ENCODE measurements at regions not wholly inside any gene's neighbourhood (a gene's known extent, or its start where the extent isn't known, plus 50 kb on each side); places are given as distances from the start of the nearest gene placed in this dataset.
"Not testable (repeated sequence)": the region's sequence is repeated elsewhere in the genome, so short reads cannot be mapped to it uniquely, and the experiment has no call there.

DNA sequence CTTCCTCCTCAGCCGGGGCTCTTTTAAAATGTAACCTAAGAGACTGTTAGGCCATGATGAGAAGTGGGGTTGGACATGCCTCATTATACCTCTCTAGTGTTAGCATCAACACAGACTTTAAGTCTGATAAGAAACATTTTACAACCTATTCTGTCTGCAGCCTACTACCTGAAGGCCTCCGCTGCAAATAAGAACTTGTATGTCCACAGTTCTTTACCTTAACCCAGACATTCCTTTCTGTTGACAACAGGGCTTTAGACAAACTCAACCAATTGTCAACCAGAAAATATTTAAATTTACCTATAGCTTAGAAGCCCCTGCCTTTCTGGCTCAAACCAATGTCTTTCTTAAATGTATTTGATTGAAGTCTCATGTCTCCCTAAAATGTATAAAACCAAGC lies 1418.6 kb downstream of the STIM2 start:
- Histone ChIP-seq H3K27me3 (ENCODE audit: control insufficient read depth in 1 of 2, insufficient read depth in 2 of 2, low read length in 2 of 2) (no peaks in the 10 kb centered on the region), H3K4me3 (ENCODE audit: low read length in 2 of 2) (no peak overlapping the region), H3K27ac (ENCODE audit: low read length) (no peak overlapping the region)

DNA sequence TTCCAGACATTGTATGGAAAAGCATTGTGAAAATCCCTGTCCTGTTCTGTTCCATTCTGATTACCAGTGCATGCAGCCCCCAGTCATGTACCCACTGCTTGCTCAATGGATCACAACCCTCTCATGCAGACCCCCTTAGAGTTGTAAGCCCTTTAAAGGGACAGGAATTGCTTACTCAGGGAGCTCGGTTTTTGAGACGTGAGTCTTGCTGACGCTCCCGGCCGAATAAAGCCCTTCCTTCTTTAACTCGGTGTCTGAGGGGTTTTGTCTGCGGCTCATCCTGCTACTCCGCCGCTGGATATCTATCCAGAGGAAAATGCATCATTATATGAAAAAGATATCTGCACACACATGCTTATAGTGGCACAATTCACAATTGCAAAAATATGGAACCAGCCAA lies 1425.6 kb downstream of the STIM2 start:
- not testable (repeated sequence) for H3K27me3 ChIP-seq (ENCODE audit: control insufficient read depth in 1 of 2, insufficient read depth in 2 of 2, low read length in 2 of 2); H3K4me3 ChIP-seq (ENCODE audit: low read length in 2 of 2); H3K4me1 ChIP-seq (ENCODE audit: control insufficient read depth, insufficient read depth, low read length); H3K9me3 ChIP-seq (ENCODE audit: control insufficient read depth in 2 of 2, low read length in 2 of 2); H3K36me3 ChIP-seq (ENCODE audit: control insufficient read depth in 2 of 2, insufficient read depth in 2 of 2, low read length in 2 of 2); H3K9ac ChIP-seq (ENCODE audit: low read length in 2 of 2); H3K27ac ChIP-seq (ENCODE audit: low read length)

More for the DNA sequence above, 1418.6 kb downstream of the STIM2 start:
- Histone ChIP-seq H3K9ac (ENCODE audit: low read length in 2 of 2) (no peak overlapping the region), H3K4me1 (ENCODE audit: control insufficient read depth, insufficient read depth, low read length) (no peaks in the 10 kb centered on the region), H3K36me3 (ENCODE audit: control insufficient read depth in 2 of 2, insufficient read depth in 2 of 2, low read length in 2 of 2) (no peaks in the 10 kb centered on the region), H3K9me3 (ENCODE audit: control insufficient read depth in 2 of 2, low read length in 2 of 2) (no peaks in the 10 kb centered on the region)

DNA sequence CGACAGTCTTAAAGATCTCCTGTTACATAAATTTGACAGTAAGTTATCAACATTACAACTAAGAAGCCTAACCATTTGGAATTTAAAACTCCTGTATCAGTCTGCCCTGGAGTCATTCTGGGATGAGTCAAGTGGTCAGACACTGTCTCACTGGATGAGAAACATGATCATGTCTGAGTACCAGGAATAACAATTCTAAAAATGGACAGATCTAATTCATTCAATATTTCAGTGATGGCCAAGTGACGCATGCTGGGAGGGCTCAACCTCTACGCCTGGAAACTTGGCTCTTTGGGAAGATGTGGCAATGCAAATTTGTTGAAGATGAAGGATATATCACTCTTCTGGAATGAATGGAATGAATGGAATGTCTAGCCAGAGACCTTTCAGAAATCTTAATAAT lies 1427.2 kb downstream of the STIM2 start:
- Histone ChIP-seq H3K9me3 (ENCODE audit: control insufficient read depth in 2 of 2, low read length in 2 of 2) (no peaks in the 10 kb centered on the region), H3K9ac (ENCODE audit: low read length in 2 of 2) (no peak overlapping the region), H3K27me3 (ENCODE audit: control insufficient read depth in 1 of 2, insufficient read depth in 2 of 2, low read length in 2 of 2) (no peaks in the 10 kb centered on the region), H3K36me3 (ENCODE audit: control insufficient read depth in 2 of 2, insufficient read depth in 2 of 2, low read length in 2 of 2) (no peaks in the 10 kb centered on the region), H3K4me3 (ENCODE audit: low read length in 2 of 2) (no peak overlapping the region), H3K4me1 (ENCODE audit: control insufficient read depth, insufficient read depth, low read length) (no peaks in the 10 kb centered on the region), H3K27ac (ENCODE audit: low read length) (no peak overlapping the region)

- H3K4me3 ChIP-seq (ENCODE audit: low read length in 2 of 2): no peak overlapping the region
- no peaks in the 10 kb centered on the region for H3K4me1 ChIP-seq (ENCODE audit: control insufficient read depth, insufficient read depth, low read length)
- H3K9me3 ChIP-seq (ENCODE audit: control insufficient read depth in 2 of 2, low read length in 2 of 2): no peaks in the 10 kb centered on the region
- H3K36me3 ChIP-seq (ENCODE audit: control insufficient read depth in 2 of 2, insufficient read depth in 2 of 2, low read length in 2 of 2): no peaks in the 10 kb centered on the region
- no peak overlapping the region for H3K9ac ChIP-seq (ENCODE audit: low read length in 2 of 2)
- no peak overlapping the region for H3K27ac ChIP-seq (ENCODE audit: low read length)
- no peaks in the 10 kb centered on the region for H3K27me3 ChIP-seq (ENCODE audit: control insufficient read depth in 1 of 2, insufficient read depth in 2 of 2, low read length in 2 of 2)
Measured at GRCh38 chr4:28296239-28296638, 1435.6 kb downstream of the STIM2 start.

DNA sequence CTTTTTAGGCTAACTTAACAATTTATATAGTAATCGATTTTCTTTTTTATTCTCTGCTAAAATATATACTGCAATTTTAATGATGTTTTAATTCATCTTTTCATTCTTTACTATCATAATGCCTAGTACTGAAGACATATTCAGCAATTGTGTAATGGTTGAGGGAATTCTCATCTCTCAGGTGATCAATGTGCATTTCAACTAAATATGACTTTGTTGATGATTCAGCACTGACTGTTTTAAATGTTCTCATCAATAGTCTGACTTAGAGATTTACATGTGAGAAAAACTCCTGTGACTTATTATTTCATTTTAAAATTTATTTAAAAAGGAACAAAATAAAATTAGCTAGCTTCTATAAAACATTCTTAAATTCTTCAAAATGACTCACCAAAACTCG lies 1450.3 kb downstream of the STIM2 start:
- Histone ChIP-seq H3K4me3 (ENCODE audit: low read length in 2 of 2) (no peak overlapping the region), H3K27ac (ENCODE audit: low read length) (no peak overlapping the region), H3K36me3 (ENCODE audit: control insufficient read depth in 2 of 2, insufficient read depth in 2 of 2, low read length in 2 of 2) (no peaks in the 10 kb centered on the region), H3K4me1 (ENCODE audit: control insufficient read depth, insufficient read depth, low read length) (no peaks in the 10 kb centered on the region), H3K9ac (ENCODE audit: low read length in 2 of 2) (no peak overlapping the region), H3K9me3 (ENCODE audit: control insufficient read depth in 2 of 2, low read length in 2 of 2) (no peaks in the 10 kb centered on the region), H3K27me3 (ENCODE audit: control insufficient read depth in 1 of 2, insufficient read depth in 2 of 2, low read length in 2 of 2) (no peaks in the 10 kb centered on the region)

- not testable (repeated sequence) for H3K27ac ChIP-seq (ENCODE audit: low read length); H3K9ac ChIP-seq (ENCODE audit: low read length in 2 of 2); H3K4me3 ChIP-seq (ENCODE audit: low read length in 2 of 2); H3K4me1 ChIP-seq (ENCODE audit: control insufficient read depth, insufficient read depth, low read length); H3K27me3 ChIP-seq (ENCODE audit: control insufficient read depth in 1 of 2, insufficient read depth in 2 of 2, low read length in 2 of 2); H3K9me3 ChIP-seq (ENCODE audit: control insufficient read depth in 2 of 2, low read length in 2 of 2); H3K36me3 ChIP-seq (ENCODE audit: control insufficient read depth in 2 of 2, insufficient read depth in 2 of 2, low read length in 2 of 2)
Measured at GRCh38 chr4:28312497-28312896, 1451.9 kb downstream of the STIM2 start.

- H3K9ac ChIP-seq (ENCODE audit: low read length in 2 of 2): no peak overlapping the region
- no peaks in the 10 kb centered on the region for H3K27me3 ChIP-seq (ENCODE audit: control insufficient read depth in 1 of 2, insufficient read depth in 2 of 2, low read length in 2 of 2)
- no peaks in the 10 kb centered on the region for H3K9me3 ChIP-seq (ENCODE audit: control insufficient read depth in 2 of 2, low read length in 2 of 2)
- H3K27ac ChIP-seq (ENCODE audit: low read length): no peak overlapping the region
- no peaks in the 10 kb centered on the region for H3K4me1 ChIP-seq (ENCODE audit: control insufficient read depth, insufficient read depth, low read length)
- no peak overlapping the region for H3K4me3 ChIP-seq (ENCODE audit: low read length in 2 of 2)
- H3K36me3 ChIP-seq (ENCODE audit: control insufficient read depth in 2 of 2, insufficient read depth in 2 of 2, low read length in 2 of 2): no peaks in the 10 kb centered on the region
Measured at GRCh38 chr4:28313729-28314713, 1453.4 kb downstream of the STIM2 start.

- Histone ChIP-seq H3K27me3 (ENCODE audit: control insufficient read depth in 1 of 2, insufficient read depth in 2 of 2, low read length in 2 of 2) (no peaks in the 10 kb centered on the region), H3K27ac (ENCODE audit: low read length) (no peak overlapping the region), H3K36me3 (ENCODE audit: control insufficient read depth in 2 of 2, insufficient read depth in 2 of 2, low read length in 2 of 2) (no peaks in the 10 kb centered on the region), H3K9me3 (ENCODE audit: control insufficient read depth in 2 of 2, low read length in 2 of 2) (no peaks in the 10 kb centered on the region), H3K4me1 (ENCODE audit: control insufficient read depth, insufficient read depth, low read length) (no peaks in the 10 kb centered on the region), H3K4me3 (ENCODE audit: low read length in 2 of 2) (no peak overlapping the region), H3K9ac (ENCODE audit: low read length in 2 of 2) (no peak overlapping the region)
Measured at GRCh38 chr4:28317221-28317620, 1456.6 kb downstream of the STIM2 start.

DNA sequence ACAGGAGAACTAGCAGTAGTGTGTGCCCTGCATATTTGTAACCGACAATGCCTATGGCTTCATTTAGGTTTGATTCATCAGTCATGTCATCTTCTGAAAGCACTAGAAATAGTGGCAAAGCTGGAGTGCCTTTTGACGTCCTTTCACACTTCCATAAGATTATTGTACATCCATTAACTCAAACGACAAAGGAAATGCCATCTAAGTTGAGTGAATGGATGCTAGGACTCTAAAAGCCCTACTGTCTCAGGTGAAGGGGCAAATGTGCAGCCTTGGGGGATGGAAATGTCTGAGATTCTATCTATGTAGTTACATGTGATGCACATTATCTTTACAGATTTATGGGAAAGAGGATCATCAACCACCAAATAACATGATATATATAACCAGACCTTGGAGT lies 1473.6 kb downstream of the STIM2 start:
- Histone ChIP-seq H3K4me3 (ENCODE audit: low read length in 2 of 2) (no peak overlapping the region), H3K27ac (ENCODE audit: low read length) (no peak overlapping the region), H3K27me3 (ENCODE audit: control insufficient read depth in 1 of 2, insufficient read depth in 2 of 2, low read length in 2 of 2) (no peaks in the 10 kb centered on the region), H3K9ac (ENCODE audit: low read length in 2 of 2) (no peak overlapping the region), H3K36me3 (ENCODE audit: control insufficient read depth in 2 of 2, insufficient read depth in 2 of 2, low read length in 2 of 2) (no peaks in the 10 kb centered on the region), H3K4me1 (ENCODE audit: control insufficient read depth, insufficient read depth, low read length) (no peaks in the 10 kb centered on the region), H3K9me3 (ENCODE audit: control insufficient read depth in 2 of 2, low read length in 2 of 2) (no peaks in the 10 kb centered on the region)

- no peak overlapping the region for H3K27ac ChIP-seq (ENCODE audit: low read length)
- peaks cover 2 to 3% of the 10 kb centered on the region in 2 donors for H3K9me3 ChIP-seq (ENCODE audit: control insufficient read depth in 2 of 2, low read length in 2 of 2)
- H3K9ac ChIP-seq (ENCODE audit: low read length in 2 of 2): no peak overlapping the region
- H3K27me3 ChIP-seq (ENCODE audit: control insufficient read depth in 1 of 2, insufficient read depth in 2 of 2, low read length in 2 of 2): no peaks in the 10 kb centered on the region
- no peaks in the 10 kb centered on the region for H3K4me1 ChIP-seq (ENCODE audit: control insufficient read depth, insufficient read depth, low read length)
- no peaks in the 10 kb centered on the region for H3K36me3 ChIP-seq (ENCODE audit: control insufficient read depth in 2 of 2, insufficient read depth in 2 of 2, low read length in 2 of 2)
- no peak overlapping the region for H3K4me3 ChIP-seq (ENCODE audit: low read length in 2 of 2)
Measured at GRCh38 chr4:28341784-28342183, 1481.1 kb downstream of the STIM2 start.

GRCh38 chr4:28350485-28350884 lies 1489.8 kb downstream of the STIM2 start:
- Histone ChIP-seq H3K9ac (ENCODE audit: low read length in 2 of 2) (no peak overlapping the region), H3K27me3 (ENCODE audit: control insufficient read depth in 1 of 2, insufficient read depth in 2 of 2, low read length in 2 of 2) (no peaks in the 10 kb centered on the region), H3K4me3 (ENCODE audit: low read length in 2 of 2) (no peak overlapping the region), H3K27ac (ENCODE audit: low read length) (no peak overlapping the region), H3K4me1 (ENCODE audit: control insufficient read depth, insufficient read depth, low read length) (no peaks in the 10 kb centered on the region), H3K9me3 (ENCODE audit: control insufficient read depth in 2 of 2, low read length in 2 of 2) (no peaks in the 10 kb centered on the region), H3K36me3 (ENCODE audit: control insufficient read depth in 2 of 2, insufficient read depth in 2 of 2, low read length in 2 of 2) (no peaks in the 10 kb centered on the region)
